NCI-H226 (cell line): ENCODE measurements at regions not wholly inside any gene's neighbourhood (a gene's known extent, or its start where the extent isn't known, plus 50 kb on each side); places are given as distances from the start of the nearest gene placed in this dataset.
"Not testable (repeated sequence)": the region's sequence is repeated elsewhere in the genome, so short reads cannot be mapped to it uniquely, and the experiment has no call there.

Experiments used
- DNase-seq: peaks from one replicate; pipeline ENCODE4 v3.0.0-alpha.2; 2015

DNA sequence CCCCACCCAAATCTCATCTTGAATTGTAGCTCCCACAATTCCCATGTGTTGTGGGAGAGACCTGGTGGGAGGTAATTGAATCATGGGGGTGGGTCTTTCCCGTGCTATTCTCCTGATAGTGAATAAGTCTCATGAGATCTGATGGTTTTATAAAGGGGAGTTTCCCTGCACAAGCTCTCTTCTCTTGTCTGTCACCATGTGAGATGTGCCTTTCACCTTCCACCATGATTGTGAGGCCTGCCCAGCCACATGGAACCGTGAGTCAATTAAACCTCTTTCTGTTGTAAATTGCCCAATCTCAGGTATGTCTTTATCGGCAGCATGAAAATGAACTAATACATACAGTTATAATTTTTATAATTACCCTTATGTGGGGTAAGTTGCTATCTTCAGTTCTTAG lies 952.3 kb upstream of the PCDH20 start:
- not testable (repeated sequence) for DNase-seq

DNA sequence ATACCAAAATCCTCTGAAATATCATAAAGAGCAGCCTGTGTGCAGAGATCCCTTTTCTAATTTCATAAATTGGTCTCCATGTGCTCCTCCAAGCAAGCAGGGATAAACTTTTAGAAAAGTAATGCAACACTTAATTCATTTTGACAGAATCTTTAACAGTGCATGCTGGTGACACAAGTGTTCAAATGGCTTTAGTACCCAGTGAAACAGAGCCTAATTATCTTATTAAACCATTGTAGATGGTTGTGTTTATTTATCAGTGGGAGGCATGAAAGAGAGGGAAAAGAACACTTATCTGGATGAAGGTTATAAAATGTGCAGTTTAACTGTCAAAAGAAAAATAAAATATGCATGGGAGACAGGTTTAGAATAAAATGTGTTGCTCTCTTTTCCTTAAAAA lies 945.0 kb upstream of the PCDH20 start:
- DNase-seq = no peak

DNA sequence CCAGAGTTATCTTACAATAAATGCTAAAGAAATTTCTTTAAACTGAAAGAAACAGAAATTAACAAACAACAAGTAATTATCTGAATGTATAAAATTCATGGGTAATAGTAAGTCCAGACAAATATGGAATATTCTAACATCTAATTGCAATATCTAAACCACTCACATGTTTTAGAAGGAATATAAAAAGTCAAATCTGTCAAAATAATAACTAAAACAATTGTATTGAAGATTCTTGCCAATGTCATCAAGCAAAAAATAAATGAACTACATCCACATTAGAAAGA lies 942.9 kb upstream of the PCDH20 start:
- DNase-seq = no peak

DNA sequence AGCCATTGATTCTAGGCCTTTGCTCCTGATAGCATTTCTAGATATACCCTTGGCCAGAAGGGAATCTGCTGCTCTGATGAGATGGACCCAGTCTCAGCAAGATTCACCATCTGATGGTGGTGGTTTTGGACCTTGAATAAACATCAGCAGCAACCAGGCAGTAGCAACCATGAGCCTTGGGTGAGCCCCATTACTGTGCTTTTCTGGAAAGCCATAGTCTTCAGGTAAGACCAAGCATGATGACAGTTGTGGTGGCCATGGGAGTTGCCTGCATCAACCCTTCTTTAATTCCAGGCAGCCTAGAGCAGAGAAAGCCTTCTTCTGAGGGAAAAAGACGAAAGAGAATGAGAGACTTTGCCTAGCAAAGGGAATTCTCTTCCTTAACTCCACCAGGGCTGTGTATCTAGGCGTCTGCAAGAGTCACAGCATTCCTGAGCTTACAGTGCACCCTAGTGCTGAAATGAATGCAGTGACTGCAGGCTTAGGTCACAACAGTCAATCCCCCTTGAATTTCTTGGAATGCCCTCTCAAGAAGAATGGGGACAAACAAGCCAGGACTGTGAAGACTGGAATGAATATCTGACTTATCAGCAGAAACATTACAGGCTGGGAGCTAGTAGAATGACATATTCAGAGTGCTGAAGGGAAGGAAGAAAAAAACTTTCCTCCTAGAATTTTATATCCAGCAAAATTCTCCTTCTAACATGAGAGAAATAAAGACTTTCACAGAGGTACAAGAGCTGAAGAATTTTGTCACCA lies 942.4 kb upstream of the PCDH20 start:
- DNase-seq = peak; percentile 27

DNA sequence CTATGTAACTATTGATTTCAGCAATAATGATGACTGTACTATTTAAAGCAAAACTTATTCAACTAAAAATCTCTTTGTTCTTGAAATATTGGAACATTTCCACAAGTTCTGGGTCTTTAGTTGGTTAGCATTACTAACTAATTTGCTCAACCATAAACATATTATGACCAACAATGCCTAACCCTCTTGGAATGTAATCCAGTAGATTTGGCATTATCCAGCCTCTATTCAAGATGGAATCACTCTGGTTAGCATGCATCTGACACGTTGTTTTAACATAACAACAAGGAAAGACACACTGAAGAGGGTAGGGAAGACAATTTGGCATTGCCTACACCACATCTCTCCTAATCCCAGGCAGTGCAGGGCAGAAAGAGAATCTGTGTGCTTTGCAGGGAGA lies 941.3 kb upstream of the PCDH20 start:
- no peak for DNase-seq

DNA sequence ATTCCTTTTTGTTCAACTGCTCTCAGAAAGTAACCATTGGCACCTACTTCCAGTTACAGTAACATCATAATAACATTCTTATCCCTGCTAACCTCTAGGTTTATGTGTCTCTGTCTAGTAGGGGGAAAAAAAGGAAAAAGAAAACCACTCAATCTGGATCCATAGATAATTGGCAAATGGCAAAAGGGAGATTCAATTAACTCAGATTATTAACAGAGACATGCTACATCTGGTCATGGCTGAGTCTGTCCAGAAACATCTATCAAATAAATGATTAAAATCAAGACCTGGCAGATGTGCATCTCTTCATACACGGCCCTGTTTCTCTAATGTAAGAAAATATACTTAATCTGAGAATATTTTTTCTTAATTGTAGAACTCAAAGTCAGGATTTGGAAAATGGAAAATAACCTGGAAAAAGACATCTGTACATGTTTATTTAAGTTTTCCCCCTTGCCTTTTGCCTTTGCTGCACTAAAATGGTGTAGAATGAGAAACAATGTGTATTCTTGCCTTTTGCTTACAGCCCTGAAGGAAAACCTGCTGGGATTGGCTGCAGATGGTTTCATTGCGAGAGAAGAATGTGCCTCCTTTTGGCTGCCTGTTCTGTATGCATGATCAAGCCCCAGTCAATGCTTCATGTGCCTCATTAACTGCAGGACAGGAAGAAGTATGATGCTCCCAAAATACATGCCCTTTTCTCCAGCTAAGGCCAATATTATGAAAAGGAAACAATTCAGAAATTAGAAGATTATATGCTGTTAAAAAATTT lies 921.6 kb upstream of the PCDH20 start:
- no peak for DNase-seq

DNA sequence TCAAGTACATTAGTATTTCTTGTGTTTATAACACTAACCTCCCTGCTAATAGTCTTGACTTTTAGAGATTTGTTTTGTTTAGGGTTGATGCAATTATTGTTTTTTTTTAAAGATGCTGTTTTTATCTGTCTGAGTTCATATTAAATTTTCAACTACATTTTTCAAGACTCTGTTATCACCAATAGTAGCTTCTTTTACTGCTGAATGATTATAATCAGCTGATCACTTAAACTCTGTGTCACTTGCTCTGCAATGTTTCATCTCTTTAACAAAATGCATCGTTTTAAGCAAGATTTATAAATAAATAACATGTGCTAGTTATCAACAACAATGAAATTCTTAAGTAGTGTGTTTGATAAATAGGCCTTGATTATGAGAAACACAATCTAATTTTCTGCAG lies 920.9 kb upstream of the PCDH20 start:
- no peak for DNase-seq

DNA sequence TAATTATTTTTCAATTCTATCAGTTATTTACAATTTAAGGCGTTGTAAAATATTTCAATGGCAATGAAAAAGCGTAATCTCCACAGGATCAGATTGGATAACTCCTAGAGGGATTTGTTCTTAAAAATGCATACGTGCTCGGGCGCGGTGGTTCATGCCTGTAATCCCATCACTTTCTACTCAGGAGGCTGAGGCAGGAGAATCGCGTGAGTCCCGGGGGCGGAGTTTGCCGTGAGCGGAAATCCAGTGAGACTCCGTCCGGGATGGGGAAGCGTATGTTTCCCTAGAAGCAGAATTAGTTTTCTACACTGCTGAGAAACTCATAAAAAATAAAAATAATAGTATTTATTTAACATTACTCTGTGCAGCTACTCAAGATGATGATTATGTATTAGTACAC lies 917.8 kb upstream of the PCDH20 start:
- no peak for DNase-seq

DNA sequence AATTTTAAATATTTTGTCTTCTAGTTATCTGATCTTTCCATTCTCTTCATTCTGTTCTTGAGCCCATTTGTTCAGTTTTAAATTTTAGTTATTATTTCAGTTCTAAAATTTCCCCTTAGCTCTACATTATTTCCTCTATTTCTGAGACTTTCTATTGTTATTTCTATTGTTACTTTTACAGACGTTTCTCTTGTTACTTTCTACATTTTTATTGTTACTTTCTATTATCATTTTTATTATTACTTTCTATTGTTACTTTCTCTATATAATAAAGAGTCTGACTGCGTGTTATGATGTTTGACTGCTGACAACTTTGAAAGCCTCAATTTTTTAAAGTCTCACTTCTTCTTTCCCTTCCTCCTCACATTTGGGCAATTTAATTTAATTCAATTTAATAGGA lies 915.7 kb upstream of the PCDH20 start:
- no peak for DNase-seq

DNA sequence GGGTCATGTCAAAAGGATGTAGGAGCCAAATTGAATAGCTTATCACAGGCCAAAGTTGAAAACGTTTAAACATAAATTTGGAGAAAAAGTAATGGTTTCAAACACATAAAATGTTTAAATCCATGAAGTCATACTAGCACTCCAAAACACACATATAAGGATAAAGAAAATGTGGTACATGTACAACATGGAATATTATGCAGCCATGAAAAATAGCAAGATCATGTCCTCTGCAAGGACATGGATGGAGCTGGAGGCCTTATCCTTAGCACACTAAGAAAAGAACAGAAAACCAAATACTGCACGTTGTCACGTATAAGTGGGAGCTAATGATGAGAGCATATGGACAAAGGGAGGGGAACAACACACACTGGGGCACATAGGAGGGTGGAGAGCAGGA lies 911.7 kb upstream of the PCDH20 start:
- no peak for DNase-seq

DNA sequence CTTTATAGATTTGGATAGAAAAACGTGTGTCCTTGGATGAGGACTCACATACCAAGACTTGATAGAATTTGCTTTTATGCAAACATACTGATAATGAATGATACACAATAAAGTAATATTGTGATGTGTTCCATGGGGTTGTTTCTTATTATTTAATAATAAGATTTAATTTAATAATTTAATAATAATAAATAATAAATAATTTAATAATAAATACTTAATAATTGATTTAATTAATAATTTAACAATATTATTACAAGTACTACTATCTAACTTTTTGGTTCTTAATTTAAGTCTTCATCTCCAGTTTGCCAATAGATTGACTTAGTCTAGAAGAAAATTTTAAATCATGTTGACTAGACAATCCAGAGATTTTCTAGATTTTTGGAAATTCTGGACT lies 909.2 kb upstream of the PCDH20 start:
- no peak for DNase-seq

DNA sequence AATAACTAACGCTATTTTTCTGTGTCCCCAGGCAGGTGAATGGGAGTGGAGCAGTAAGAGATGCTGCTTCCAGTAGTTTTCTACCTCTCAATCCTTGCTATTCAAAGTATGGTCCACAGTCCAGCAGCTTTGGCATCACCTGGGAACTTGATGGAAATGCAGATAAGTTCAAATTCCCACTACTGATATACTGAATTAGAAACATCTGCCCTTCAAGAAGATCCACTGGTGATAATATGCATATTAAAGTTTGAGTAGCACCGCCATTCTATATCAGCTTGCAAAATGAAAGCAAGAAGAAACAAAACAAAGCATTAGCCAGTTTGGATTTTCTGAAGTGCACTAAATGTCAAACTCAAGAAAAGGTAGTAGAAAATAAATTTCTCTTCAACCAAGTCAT lies 906.2 kb upstream of the PCDH20 start:
- no peak for DNase-seq

DNA sequence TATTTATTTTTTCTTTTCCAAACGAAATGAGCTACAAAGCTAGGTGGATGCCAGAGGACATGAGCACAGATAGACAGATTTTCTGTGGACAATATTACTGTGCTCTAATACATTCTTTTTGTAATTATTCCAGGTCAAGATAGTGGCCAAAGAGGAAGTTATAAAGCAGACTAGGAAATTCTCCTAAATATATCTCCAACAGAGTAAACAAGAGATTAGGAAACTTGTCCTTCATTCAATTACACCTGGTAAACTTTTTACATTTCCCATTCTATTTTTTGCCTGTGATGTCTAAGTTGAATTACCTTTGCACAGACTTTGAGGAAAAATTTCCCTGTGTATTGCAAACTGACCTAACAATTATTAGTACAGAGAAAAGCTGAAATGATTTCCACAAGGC lies 905.5 kb upstream of the PCDH20 start:
- no peak for DNase-seq

DNA sequence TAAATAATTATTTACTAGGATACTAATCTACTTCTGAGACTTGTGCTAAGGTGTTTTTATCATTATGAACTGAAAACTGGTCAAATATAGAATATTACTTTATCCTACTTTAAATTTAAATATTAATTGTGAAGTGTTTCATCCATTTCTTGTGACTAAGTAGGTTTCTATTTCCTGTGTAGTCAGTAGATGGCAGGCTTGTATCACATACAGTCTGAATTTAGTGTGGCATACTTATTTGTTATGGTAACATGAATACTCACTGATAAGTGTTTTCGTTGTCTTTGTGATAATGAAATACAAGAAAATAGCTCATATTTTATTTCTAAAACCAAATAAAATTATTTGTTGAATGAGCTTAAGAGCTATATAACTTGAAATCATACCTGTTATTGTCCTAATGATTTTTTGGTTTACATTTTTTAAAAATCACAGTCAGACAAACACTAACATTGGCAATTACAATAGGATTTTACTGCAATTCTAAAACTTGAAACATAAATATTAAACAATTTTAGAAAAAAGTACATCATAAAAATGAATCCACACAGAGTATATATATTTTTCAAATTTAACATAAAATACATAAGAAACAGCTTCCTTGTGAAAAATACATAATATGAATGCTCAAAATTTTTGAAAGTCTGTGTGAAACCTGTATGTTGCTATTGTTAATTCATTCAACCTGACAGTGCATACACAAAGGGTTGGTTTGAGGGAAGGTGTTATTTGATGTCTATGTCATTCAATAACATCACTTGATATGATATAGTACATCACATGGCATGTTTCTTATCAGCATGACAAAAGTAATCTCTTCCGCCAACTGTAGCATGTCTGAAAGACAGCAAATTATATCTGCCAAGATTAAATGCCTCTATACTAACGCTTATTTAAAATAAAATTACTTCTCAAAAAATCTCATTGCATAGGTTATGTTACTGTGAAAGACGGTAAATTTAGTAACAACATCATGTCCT lies 904.8 kb upstream of the PCDH20 start:
- DNase-seq = peak; percentile 44

DNA sequence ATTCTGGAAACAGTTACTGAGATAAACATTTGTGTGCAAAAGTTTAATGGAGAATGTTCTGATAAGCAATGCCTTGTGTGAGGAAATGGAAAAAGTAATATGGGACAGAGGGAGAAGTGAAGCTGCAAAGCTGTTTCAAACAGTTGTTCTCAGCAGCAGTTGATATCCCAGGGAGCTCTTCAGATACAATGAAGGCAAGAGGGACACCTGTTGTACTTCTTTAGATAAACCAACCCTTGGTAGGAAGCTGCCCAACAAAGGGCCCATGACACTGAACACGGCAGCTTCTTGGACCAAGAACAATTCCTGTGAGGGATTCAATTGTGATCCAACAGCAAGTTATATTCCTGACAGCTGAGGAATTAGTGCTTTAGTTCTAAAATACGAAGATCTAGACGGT lies 894.3 kb upstream of the PCDH20 start:
- no peak for DNase-seq

DNA sequence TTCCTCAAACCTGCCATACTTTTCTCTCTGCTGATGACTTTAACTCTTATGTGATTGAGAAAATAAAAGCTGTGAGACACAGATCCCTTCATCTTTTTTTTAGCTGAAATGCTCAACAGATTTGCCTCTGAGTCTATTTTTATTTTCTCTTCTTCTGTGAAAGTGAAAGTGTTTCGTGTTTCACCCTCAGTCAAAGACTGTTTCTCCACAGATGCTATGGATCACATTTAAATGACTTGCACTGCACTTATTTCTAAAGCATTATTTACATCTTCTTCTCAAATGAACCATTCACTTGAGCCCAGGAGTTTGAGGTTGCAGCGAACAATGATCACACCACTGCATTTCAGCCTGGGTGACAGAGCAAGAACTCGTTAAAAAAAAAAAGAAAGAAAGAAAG lies 890.1 kb upstream of the PCDH20 start:
- no peak for DNase-seq

DNA sequence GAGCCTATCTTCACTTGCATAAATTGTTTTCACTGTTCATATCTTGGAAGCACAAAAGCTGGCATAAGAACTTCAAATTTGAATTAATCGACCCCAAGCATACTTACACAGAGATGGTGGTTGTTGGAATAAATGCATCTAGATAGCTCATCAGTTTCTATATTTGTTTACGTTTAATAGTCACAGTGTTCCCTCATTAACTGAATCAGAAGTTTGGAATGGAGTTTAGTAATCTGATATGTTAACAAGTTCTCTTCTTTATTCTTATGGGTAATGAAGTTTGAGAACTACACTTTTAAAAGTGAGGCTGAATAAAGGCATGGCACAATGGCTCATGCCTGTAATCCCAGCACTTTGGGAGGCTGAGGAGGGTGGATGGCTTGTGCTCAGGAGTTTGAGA lies 886.7 kb upstream of the PCDH20 start:
- no peak for DNase-seq

DNA sequence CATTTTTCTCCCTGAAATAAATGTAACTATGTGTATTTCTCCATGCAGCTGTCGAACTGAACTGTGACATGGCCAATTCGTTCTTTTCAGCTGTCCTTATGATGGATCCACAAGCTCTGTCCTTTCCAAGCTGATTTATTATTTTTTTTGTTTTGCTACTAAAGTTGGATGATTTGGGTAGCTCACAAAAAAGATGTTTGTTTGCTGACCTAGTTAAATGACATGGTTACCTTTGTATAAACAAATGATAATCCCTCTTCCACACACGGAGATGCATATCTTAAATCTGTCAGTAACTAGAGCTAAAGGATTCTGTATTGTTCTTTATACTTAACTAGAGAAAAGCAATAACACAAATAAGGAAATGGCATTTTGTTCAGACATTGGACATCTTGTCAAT lies 884.3 kb upstream of the PCDH20 start:
- DNase-seq = no peak

DNA sequence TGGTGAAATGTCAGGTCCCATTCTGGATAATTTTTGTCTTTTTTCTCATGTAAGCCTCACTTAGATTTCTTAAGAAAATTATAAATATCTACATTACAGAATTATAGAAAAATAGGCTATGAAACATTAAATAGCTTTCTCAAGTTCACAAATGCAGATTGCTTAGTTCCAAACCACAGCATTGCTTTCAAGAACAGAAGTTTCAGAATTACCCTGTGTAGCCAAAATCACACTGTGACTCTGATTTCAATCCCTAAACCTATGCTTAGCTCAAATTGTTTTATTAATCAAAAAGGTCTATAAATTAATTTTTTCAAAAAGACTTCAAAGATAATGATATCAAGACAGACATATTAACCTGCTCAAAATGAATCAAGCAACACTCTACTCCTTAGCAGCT lies 881.2 kb upstream of the PCDH20 start:
- DNase-seq = no peak

DNA sequence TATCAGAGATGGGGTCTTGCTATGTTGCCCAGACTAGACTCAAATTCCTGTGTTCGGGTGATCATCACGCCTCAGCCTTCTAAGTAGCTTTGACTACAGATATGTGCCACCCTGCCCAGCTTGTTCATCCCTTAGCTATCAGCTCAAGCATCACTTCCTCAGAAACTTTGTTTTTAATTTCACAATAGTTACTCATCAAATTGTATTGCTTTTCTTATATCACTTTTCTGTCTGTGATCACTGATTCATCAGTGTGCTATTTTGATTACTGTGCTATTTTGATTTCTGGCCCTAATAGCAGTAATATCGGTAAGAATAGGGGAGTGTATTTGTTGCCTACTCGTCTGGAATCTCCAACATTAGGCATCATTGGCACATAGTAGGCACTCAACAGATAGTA lies 878.6 kb upstream of the PCDH20 start:
- peak; percentile 38 for DNase-seq

DNA sequence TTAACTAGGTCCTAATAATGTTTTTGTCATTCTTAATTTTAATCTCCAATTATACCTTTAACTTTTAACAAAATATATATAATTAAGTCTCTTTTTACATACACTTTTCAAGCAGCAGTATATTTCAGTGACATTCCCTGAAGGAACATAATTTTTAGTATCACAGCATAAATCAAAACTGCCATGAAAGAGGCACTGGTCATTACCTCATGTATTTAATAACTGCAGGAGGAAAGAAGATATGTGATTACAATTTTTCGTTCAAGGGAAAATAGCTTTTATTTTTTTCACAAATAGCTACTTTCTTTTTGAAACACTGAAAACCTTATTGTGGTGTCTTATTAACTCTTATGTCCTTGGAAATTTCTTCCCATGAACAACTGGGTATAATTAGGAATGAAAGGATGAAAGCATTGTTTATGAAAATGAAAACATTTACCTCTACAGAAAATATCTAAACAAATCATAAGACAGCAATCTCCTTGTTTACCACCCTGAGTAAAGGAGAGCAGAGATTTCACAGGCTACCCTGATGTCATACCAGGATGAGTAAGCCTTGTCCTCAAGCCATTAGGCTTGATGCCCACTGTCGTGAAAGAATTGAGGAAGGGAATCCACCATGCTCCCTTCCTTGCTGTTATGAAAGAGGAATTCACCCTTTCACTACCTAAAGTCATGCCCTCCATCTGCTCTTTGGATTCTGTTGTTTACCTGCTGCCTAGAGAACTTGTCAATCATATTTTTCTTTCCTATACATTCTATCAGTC lies 877.2 kb upstream of the PCDH20 start:
- DNase-seq = peak; percentile 7

DNA sequence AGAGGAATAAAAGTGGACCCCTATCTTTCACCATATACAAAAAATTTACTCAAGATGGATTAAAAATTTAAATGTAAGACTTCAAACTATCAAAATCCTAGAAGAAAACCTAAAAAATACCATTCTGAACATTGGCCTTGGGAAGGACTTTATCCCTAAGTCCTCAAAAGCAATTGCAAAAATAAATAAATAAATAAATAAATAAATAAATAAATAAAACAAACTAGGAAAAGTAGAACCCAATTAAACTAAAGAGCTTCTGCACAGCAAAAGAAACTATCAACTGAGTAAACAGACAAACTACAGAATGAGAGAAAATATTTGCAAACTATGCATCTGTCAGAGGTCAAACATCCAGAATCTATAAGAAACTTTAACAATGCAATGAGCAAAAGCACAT lies 874.9 kb upstream of the PCDH20 start:
- DNase-seq = no peak

DNA sequence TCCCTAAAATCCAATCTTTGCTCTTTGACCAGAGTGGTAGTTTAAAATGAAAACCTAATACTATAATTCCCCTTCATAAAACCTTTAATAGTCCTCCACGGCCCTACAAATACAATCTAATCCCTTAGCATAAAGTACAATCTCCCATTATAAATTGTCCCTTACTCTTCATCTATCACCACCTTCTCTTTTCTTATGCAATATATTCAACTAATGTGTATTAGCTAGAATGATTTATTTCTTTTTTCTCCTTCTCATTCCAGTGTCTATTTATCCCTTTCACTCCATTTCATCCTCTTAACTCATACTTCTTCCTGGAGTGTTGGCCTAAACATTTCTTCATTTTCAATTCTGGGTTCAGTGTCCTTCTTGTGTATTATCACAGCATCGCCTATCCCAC lies 872.1 kb upstream of the PCDH20 start:
- no peak for DNase-seq
